GM23338 (cell line): ENCODE measurements at regions not wholly inside any gene's neighbourhood (a gene's known extent, or its start where the extent isn't known, plus 50 kb on each side); places are given as distances from the start of the nearest gene placed in this dataset.

Experiments used
- CREB1 ChIP-seq: fragments of 250-450 bp; sonication (Bioruptor Pico); IDR thresholded peaks from 2 replicates; pipeline ENCODE4 v1.5.0; 2020; ENCODE audit warnings: low read depth, mild to moderate bottlenecking, moderate library complexity
- CTCF ChIP-seq, 2 experiments: fragments of 200-600 bp in 1 of 2; sonication (generic) in 1 of 2; conservative IDR thresholded peaks; 2 replicates each; pipeline versions ENCODE4 v1.5.1 to v1.6.1; 2016 to 2017; ENCODE audit warnings: antibody characterized with exemption in 2 of 2, low read depth in 2 of 2, mild to moderate bottlenecking in 2 of 2, moderate library complexity in 1 of 2
- ETS1 ChIP-seq: IDR thresholded peaks from 2 replicates; pipeline ENCODE4 v1.6.1; 2016; ENCODE audit warnings: antibody characterized with exemption
- EZH2 ChIP-seq: fragments of 200-600 bp; sonication (generic); IDR thresholded peaks from one replicate; pipeline ENCODE4 v1.8.0; 2017; ENCODE audit warnings: antibody characterized with exemption, mild to moderate bottlenecking, low read depth; ENCODE audit not compliant: unreplicated experiment
- EZH2phosphoT487 ChIP-seq: fragments of 200-600 bp; sonication (generic); IDR thresholded peaks from one replicate; pipeline ENCODE4 v1.8.1; 2018; ENCODE audit warnings: antibody characterized with exemption; ENCODE audit not compliant: unreplicated experiment
- JUNB ChIP-seq: IDR thresholded peaks from one replicate; pipeline ENCODE4 v1.6.1; 2016; ENCODE audit warnings: antibody characterized with exemption; ENCODE audit not compliant: unreplicated experiment
- NANOG ChIP-seq: IDR thresholded peaks from 2 replicates; pipeline ENCODE4 v1.6.1; 2016; ENCODE audit warnings: antibody characterized with exemption, borderline replicate concordance
- POLR2AphosphoS5 ChIP-seq: IDR thresholded peaks from 2 replicates; pipeline ENCODE4 v1.6.1; 2016; ENCODE audit warnings: antibody characterized with exemption, low read depth
- REST ChIP-seq: IDR thresholded peaks from one replicate; pipeline ENCODE4 v1.6.1; 2018; ENCODE audit warnings: antibody characterized with exemption; ENCODE audit not compliant: unreplicated experiment
- STAT1 ChIP-seq: IDR thresholded peaks from one replicate; pipeline ENCODE4 v1.6.1; 2016; ENCODE audit warnings: antibody characterized with exemption; ENCODE audit not compliant: unreplicated experiment
- ZNF114 ChIP-seq: fragments of 250-450 bp; sonication (Bioruptor Pico); IDR thresholded peaks from 2 replicates; pipeline ENCODE4 v1.5.0; 2020; ENCODE audit warnings: mild to moderate bottlenecking, moderate library complexity
- ZNF331 ChIP-seq: fragments of 250-450 bp; sonication (Bioruptor Pico); IDR thresholded peaks from 2 replicates; pipeline ENCODE4 v1.5.0; 2020; ENCODE audit warnings: low read depth, mild to moderate bottlenecking, moderate library complexity
- ZNF462 ChIP-seq: fragments of 250-450 bp; sonication (Bioruptor Pico); IDR thresholded peaks from 2 replicates; pipeline ENCODE4 v1.5.0; 2020; ENCODE audit warnings: mild to moderate bottlenecking, moderate library complexity

- no peak for TF ChIP-seq CTCF (conservative IDR thresholded peaks at IDR 0.05; ENCODE audit: low read depth in 2 of 2)
- TF ChIP-seq EZH2phosphoT487 = no peak
- no peak for TF ChIP-seq EZH2
- TF ChIP-seq POLR2AphosphoS5 = no peak
- no peak for TF ChIP-seq NANOG
- TF ChIP-seq ZNF331 (CRISPR knock-in tag) = no peak
- no peak for TF ChIP-seq CREB1 (CRISPR knock-in tag)
- TF ChIP-seq REST = no peak
- TF ChIP-seq JUNB = no peak
- TF ChIP-seq ETS1 = no peak
- TF ChIP-seq ZNF462 (CRISPR knock-in tag) = no peak
- no peak for TF ChIP-seq ZNF114 (CRISPR knock-in tag)
- TF ChIP-seq STAT1 = no peak
Measured at GRCh38 chr5:168054091-168054490, 237.4 kb upstream of the WWC1 start.
